K562 (cell line): ENCODE measurements at regions not wholly inside any gene's neighbourhood (a gene's known extent, or its start where the extent isn't known, plus 50 kb on each side); places are given as distances from the start of the nearest gene placed in this dataset.

ENCODE experiments used
- ATAC-seq: fragments of 200-7000 bp; cut with Tn5 transposase; 3 replicates; pipeline ENCODE4 v1.9.1; 2020; ENCODE audit warnings: moderate library complexity
- BruUV-seq: library from RNA; stranded (reverse); fragments of 400-500 nt; replicated peaks from 2 replicates; lab custom pipeline; 2021; lab: Mats Ljungman, UMichigan
- CTCF ChIA-PET: fragments of 300-600 bp; formaldehyde crosslinking; extraction: SDS; loops from one replicate; lab custom pipeline; 2021; ENCODE audit warnings: low intra/inter-chr PET ratio; lab: Yijun Ruan, JAX
- POLR2A ChIA-PET: fragments of 300-600, 350-650 bp; sonication (Branson Sonifier 250); formaldehyde crosslinking; extraction: SDS; loops from one replicate; lab custom pipeline; 2021; ENCODE audit warnings: antibody characterized with exemption, inconsistent platforms; lab: Yijun Ruan, JAX
- DNase-seq, 4 experiments: peaks; one replicate each; pipeline versions ENCODE4 v3.0.0 to v3.0.0-alpha.2; 2011 to 2018; ENCODE audit warnings: low spot score in 3 of 4, mixed read lengths in 3 of 4; ENCODE audit errors: extremely low read depth in 1 of 4
- FAIRE-seq: peaks from 2 replicates; lab custom pipeline; 2011; peaks lifted over from hg19 to GRCh38; lab: Jason Lieb, UNC
- H2AFZ ChIP-seq: 2 replicates; pipeline ENCODE4 v1.6.0; 2011; ENCODE audit warnings: low read depth, low read length, control low read depth, inconsistent platforms
- H3K27ac ChIP-seq: fragments of 200-600 bp; 3 replicates; pipeline ENCODE4 v1.8.0; 2011; ENCODE audit warnings: low read depth, mild to moderate bottlenecking, control low read depth, inconsistent platforms, low read length, moderate library complexity, mixed read lengths; ENCODE audit errors: extremely low read depth
- H3K27me3 ChIP-seq, 2 experiments: fragments of 300-600 bp in 1 of 2; 2 replicates in 1 of 2; 3 replicates in 1 of 2; pipeline versions ENCODE4 v1.6.0 to v1.8.0; 2011; ENCODE audit warnings: inconsistent platforms in 2 of 2, low read length in 2 of 2, mild to moderate bottlenecking in 1 of 2, mixed read lengths in 1 of 2, moderate library complexity in 1 of 2; ENCODE audit not compliant: control insufficient read depth in 2 of 2, insufficient read depth in 2 of 2
- H3K36me3 ChIP-seq: fragments of 300-600 bp; 3 replicates; pipeline ENCODE4 v1.8.0; 2011; ENCODE audit warnings: mild to moderate bottlenecking, low read length, inconsistent platforms; ENCODE audit not compliant: control insufficient read depth, insufficient read depth
- H3K4me1 ChIP-seq, 2 experiments: fragments of 200-600 bp in 1 of 2; replicated peaks in 1 of 2; 2 replicates in 1 of 2; 3 replicates in 1 of 2; pipeline versions ENCODE4 v1.5.1 to v1.8.0; 2011; ENCODE audit warnings: inconsistent platforms in 2 of 2, low read length in 2 of 2, mild to moderate bottlenecking in 1 of 2, mixed read lengths in 1 of 2, moderate library complexity in 1 of 2; ENCODE audit not compliant: control insufficient read depth in 2 of 2, insufficient read depth in 2 of 2
- H3K4me2 ChIP-seq: 2 replicates; pipeline ENCODE4 v1.6.1; 2011; ENCODE audit warnings: low read length, control low read depth, inconsistent platforms, mixed read lengths; ENCODE audit not compliant: insufficient read depth
- H3K4me3 ChIP-seq: fragments of 200-600 bp; sonication (generic), shearing (Covaris generic); 2 replicates; pipeline ENCODE4 v1.5.1; 2016; ENCODE audit warnings: control low read depth, inconsistent platforms
- H3K79me2 ChIP-seq: fragments of 200-600 bp; 3 replicates; pipeline ENCODE4 v1.8.0; 2011; ENCODE audit warnings: low read length, inconsistent platforms; ENCODE audit not compliant: control insufficient read depth, insufficient read depth
- H3K9ac ChIP-seq, 2 experiments: 2 replicates each; pipeline versions ENCODE4 v1.6.0 to v1.6.1; 2011; ENCODE audit warnings: low read depth in 2 of 2, low read length in 2 of 2, control low read depth in 1 of 2, inconsistent platforms in 1 of 2, mild to moderate bottlenecking in 1 of 2, mixed read lengths in 1 of 2; ENCODE audit not compliant: insufficient read depth in 1 of 2
- H3K9me1 ChIP-seq: one replicate; pipeline ENCODE4 v1.6.0; 2011; ENCODE audit warnings: inconsistent platforms, mild to moderate bottlenecking, low read length, moderate library complexity; ENCODE audit not compliant: control insufficient read depth, insufficient read depth
- H3K9me3 ChIP-seq: replicated peaks from 2 replicates; pipeline ENCODE4 v1.5.1; 2011; ENCODE audit warnings: low read depth, low read length, inconsistent platforms; ENCODE audit not compliant: control insufficient read depth, insufficient read depth
- H4K20me1 ChIP-seq: replicated peaks from 2 replicates; pipeline ENCODE4 v1.6.1; 2011; ENCODE audit warnings: low read length, inconsistent platforms, mixed read lengths; ENCODE audit not compliant: control insufficient read depth, insufficient read depth
- CHD2 ChIP-seq: IDR thresholded peaks from 2 replicates; pipeline ENCODE4 v1.6.1; 2011; ENCODE audit warnings: low read depth, low read length
- ETS2 ChIP-seq: IDR thresholded peaks from 2 replicates; pipeline ENCODE4 v1.6.1; 2016; ENCODE audit warnings: borderline replicate concordance, missing genetic modification characterization, mild to moderate bottlenecking, moderate library complexity, missing compliant biosample characterization; ENCODE audit not compliant: poor library complexity, severe bottlenecking
- FOXP1 ChIP-seq: sonication (generic); formaldehyde crosslinking; IDR thresholded peaks from 2 replicates; pipeline ENCODE4 v1.8.0; 2022; ENCODE audit warnings: mild to moderate bottlenecking, missing genetic modification reagents
- GTF2F1 ChIP-seq: IDR thresholded peaks from 2 replicates; pipeline ENCODE4 v1.6.1; 2011; ENCODE audit warnings: low read depth, low read length, improper control_type of control experiment
- MAFG ChIP-seq: fragments of 450-650 bp; conservative IDR thresholded peaks from 2 replicates; pipeline ENCODE4 v1.6.1; 2016; ENCODE audit warnings: missing genetic modification characterization, missing compliant biosample characterization
- POLR2AphosphoS5 ChIP-seq: IDR thresholded peaks from 2 replicates; pipeline ENCODE4 v1.6.1; 2011; ENCODE audit warnings: mild to moderate bottlenecking, low read depth, low read length, moderate library complexity; ENCODE audit not compliant: control insufficient read depth, insufficient read depth
- RFX5 ChIP-seq: IDR thresholded peaks from 2 replicates; pipeline ENCODE4 v1.6.1; 2011; ENCODE audit warnings: low read depth, mild to moderate bottlenecking, improper control_type of control experiment, low read length
- SAP30 ChIP-seq: fragments of 200-600 bp; sonication (generic); IDR thresholded peaks from 2 replicates; pipeline ENCODE4 v1.6.1; 2012; ENCODE audit warnings: borderline replicate concordance, low read depth, mild to moderate bottlenecking, moderate library complexity, low read length, control low read depth, inconsistent platforms; ENCODE audit not compliant: insufficient read depth, poor library complexity, severe bottlenecking
- TCF15 ChIP-seq: fragments of 250-450 bp; sonication (Bioruptor Pico); IDR thresholded peaks from 2 replicates; pipeline ENCODE4 v1.8.0; 2022; ENCODE audit warnings: moderate library complexity, mild to moderate bottlenecking, inconsistent platforms
- VEZF1 ChIP-seq: fragments of 200-800 bp; sonication (Bioruptor generic); IDR thresholded peaks from 2 replicates; pipeline ENCODE4 v1.6.1; 2017; ENCODE audit warnings: missing genetic modification characterization, missing compliant biosample characterization
- ZFPM2 ChIP-seq: fragments of 250-450 bp; sonication (Bioruptor Pico); IDR thresholded peaks from 2 replicates; pipeline ENCODE4 v1.5.1; 2022; ENCODE audit warnings: mild to moderate bottlenecking
- ZNF217 ChIP-seq: sonication (generic); formaldehyde crosslinking; IDR thresholded peaks from 2 replicates; pipeline ENCODE4 v1.8.0; 2022; ENCODE audit warnings: mild to moderate bottlenecking, missing genetic modification reagents
- ZNF316 ChIP-seq: fragments of 450-650 bp; IDR thresholded peaks from 2 replicates; pipeline ENCODE4 v1.6.1; 2016
- ZNF668 ChIP-seq: fragments of 250-450 bp; sonication (Bioruptor Pico); IDR thresholded peaks from 2 replicates; pipeline ENCODE4 v1.8.0; 2022; ENCODE audit warnings: mild to moderate bottlenecking, inconsistent platforms
- ZNF76 ChIP-seq: fragments of 250-450 bp; sonication (Bioruptor Pico); IDR thresholded peaks from 2 replicates; pipeline ENCODE4 v1.4.0; 2020; ENCODE audit warnings: mild to moderate bottlenecking, moderate library complexity, borderline replicate concordance
- WGBS: fragments of 100-300 bp; shearing (Covaris generic); methylation state at CpG from one replicate; pipeline ENCODE4 v1.1.6; 2016; ENCODE audit warnings: low coverage, mixed read lengths; ENCODE audit not compliant: insufficient coverage; ENCODE audit errors: missing lambda C conversion rate; 5-methylcytosine and 5-hydroxymethylcytosine counted together
- in situ Hi-C: fragments of 300-500 bp; cut with MboI; formaldehyde crosslinking; loops from 4 replicates; pipeline ENCODE4 v1.15.0; 2018; ENCODE audit warnings: inconsistent platforms, mixed read lengths
- intact Hi-C: fragments of 100-400 bp; cut with micrococcal nuclease; formaldehyde crosslinking; loops from 2 replicates; pipeline ENCODE4 v1.14.2; 2022
- TF ChIP-seq, protein P1 (sequence below), 3 experiments: fragments of 200-800 bp in 1 of 3; fragments of 250-450 bp in 1 of 3; fragments of 450-650 bp in 1 of 3; sonication (Bioruptor Pico) in 1 of 3; sonication (Bioruptor generic) in 1 of 3; formaldehyde crosslinking in 1 of 3; IDR thresholded peaks; 2 replicates each; pipeline versions ENCODE4 v1.6.1 to v1.8.0; 2016 to 2022; ENCODE audit warnings: mild to moderate bottlenecking in 2 of 3, missing genetic modification characterization in 2 of 3, missing compliant biosample characterization in 1 of 3, moderate library complexity in 1 of 3

- H3K9ac ChIP-seq = no peak overlapping the region
- no peak overlapping the region for H2AFZ ChIP-seq
- H3K36me3 ChIP-seq = no peaks in the 10 kb centered on the region
- CTCF ChIA-PET = no interaction called here
- H3K4me1 ChIP-seq = no peaks in the 10 kb centered on the region
- no peaks in the 10 kb centered on the region for H3K79me2 ChIP-seq
- intact Hi-C loops = no loop called here
- H3K4me3 ChIP-seq = no peak overlapping the region
- no peak for FAIRE-seq
- DNase-seq = no peak
- H3K9me1 ChIP-seq = no peaks in the 10 kb centered on the region
- no peaks in the 10 kb centered on the region for H4K20me1 ChIP-seq
- no TSS peak for BruUV-seq
- 0% methylated on average over 1 of the region's 1 CpG for WGBS
- no peak for TF ChIP-seq RFX5
- no peak for TF ChIP-seq ZNF217 (CRISPR knock-in tag)
- no peak for TF ChIP-seq ZNF668 (CRISPR knock-in tag)
- TF ChIP-seq GTF2F1 = no peak
- no peak for TF ChIP-seq POLR2AphosphoS5
- TF ChIP-seq ETS2 (tag) = no peak
- TF ChIP-seq CHD2 = no peak
- no peak for TF ChIP-seq SAP30
- TF ChIP-seq FOXP1 (CRISPR knock-in tag) = no peak
- TF ChIP-seq ZNF316 = no peak
- no peak for TF ChIP-seq ZFPM2 (CRISPR knock-in tag)
- TF ChIP-seq, protein P1, sequence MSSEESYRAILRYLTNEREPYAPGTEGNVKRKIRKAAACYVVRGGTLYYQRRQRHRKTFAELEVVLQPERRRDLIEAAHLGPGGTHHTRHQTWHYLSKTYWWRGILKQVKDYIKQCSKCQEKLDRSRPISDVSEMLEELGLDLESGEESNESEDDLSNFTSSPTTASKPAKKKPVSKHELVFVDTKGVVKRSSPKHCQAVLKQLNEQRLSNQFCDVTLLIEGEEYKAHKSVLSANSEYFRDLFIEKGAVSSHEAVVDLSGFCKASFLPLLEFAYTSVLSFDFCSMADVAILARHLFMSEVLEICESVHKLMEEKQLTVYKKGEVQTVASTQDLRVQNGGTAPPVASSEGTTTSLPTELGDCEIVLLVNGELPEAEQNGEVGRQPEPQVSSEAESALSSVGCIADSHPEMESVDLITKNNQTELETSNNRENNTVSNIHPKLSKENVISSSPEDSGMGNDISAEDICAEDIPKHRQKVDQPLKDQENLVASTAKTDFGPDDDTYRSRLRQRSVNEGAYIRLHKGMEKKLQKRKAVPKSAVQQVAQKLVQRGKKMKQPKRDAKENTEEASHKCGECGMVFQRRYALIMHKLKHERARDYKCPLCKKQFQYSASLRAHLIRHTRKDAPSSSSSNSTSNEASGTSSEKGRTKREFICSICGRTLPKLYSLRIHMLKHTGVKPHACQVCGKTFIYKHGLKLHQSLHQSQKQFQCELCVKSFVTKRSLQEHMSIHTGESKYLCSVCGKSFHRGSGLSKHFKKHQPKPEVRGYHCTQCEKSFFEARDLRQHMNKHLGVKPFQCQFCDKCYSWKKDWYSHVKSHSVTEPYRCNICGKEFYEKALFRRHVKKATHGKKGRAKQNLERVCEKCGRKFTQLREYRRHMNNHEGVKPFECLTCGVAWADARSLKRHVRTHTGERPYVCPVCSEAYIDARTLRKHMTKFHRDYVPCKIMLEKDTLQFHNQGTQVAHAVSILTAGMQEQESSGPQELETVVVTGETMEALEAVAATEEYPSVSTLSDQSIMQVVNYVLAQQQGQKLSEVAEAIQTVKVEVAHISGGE (CRISPR knock-in tag; IDR thresholded peaks at IDR 0.05) = no peak
- TF ChIP-seq VEZF1 (CRISPR knock-in tag) = no peak
- TF ChIP-seq MAFG (tag) = no peak; the same call in 1 of the 2 replicates
- no peak for TF ChIP-seq ZNF76
- no peak for TF ChIP-seq TCF15
- H3K4me2 ChIP-seq = no peak overlapping the region
- H3K27me3 ChIP-seq = no peaks in the 10 kb centered on the region
- no peak overlapping the region for H3K27ac ChIP-seq
- ATAC-seq = no peak
- no peaks in the 10 kb centered on the region for H3K9me3 ChIP-seq
- POLR2A ChIA-PET = no interaction called here
- in situ Hi-C loops = no loop called here
These were observed 450.0 kb upstream of the PDZRN3 start for GRCh38 chr3:74074700-74075099.
